Spleen (tissue), 7 donors: ENCODE measurements at regions not wholly inside any gene's neighbourhood (a gene's known extent, or its start where the extent isn't known, plus 50 kb on each side); places are given as distances from the start of the nearest gene placed in this dataset.

Source experiments
- POLR2A ChIP-seq, 3 donors: fragments of 450-650 bp; IDR thresholded peaks; one replicate each; pipeline ENCODE4 v1.5.1; 2017; ENCODE audit warnings: antibody characterized with exemption in 3 of 3, mild to moderate bottlenecking in 1 of 3
- TF ChIP-seq, protein P1 (sequence below), 11 experiments: fragments of 200-600 bp in 7 of 11; fragments of 450-650 bp in 4 of 11; sonication (generic) in 4 of 11; IDR thresholded peaks in 8 of 11; conservative IDR thresholded peaks in 3 of 11; 1 replicate in 7 of 11; 2 replicates in 4 of 11; pipeline versions ENCODE4 v1.4.0 to v1.8.0; 2016 to 2021; ENCODE audit warnings: antibody characterized with exemption in 11 of 11, inconsistent platforms in 4 of 11, mild to moderate bottlenecking in 1 of 11
- donor health status: DM: no; HTN: no; CAD: no; lungs with moderate emphysema.
- donor health status: DM: no; HTN: no; CAD: no.
- donor health status: DM: no; HTN: no; CAD: no.

GRCh38 chr13:70812481-70812880 is 704.2 kb upstream of the KLHL1 start:
- TF ChIP-seq, protein P1, sequence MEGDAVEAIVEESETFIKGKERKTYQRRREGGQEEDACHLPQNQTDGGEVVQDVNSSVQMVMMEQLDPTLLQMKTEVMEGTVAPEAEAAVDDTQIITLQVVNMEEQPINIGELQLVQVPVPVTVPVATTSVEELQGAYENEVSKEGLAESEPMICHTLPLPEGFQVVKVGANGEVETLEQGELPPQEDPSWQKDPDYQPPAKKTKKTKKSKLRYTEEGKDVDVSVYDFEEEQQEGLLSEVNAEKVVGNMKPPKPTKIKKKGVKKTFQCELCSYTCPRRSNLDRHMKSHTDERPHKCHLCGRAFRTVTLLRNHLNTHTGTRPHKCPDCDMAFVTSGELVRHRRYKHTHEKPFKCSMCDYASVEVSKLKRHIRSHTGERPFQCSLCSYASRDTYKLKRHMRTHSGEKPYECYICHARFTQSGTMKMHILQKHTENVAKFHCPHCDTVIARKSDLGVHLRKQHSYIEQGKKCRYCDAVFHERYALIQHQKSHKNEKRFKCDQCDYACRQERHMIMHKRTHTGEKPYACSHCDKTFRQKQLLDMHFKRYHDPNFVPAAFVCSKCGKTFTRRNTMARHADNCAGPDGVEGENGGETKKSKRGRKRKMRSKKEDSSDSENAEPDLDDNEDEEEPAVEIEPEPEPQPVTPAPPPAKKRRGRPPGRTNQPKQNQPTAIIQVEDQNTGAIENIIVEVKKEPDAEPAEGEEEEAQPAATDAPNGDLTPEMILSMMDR (IDR thresholded peaks at IDR 0.05 in 8 of 11, conservative IDR thresholded peaks at IDR 0.05 in 3 of 11), result no peak
- no peak for TF ChIP-seq POLR2A (IDR thresholded peaks at IDR 0.05)
